Lower lobe of right lung (tissue), 2 donors: ENCODE measurements at regions not wholly inside any gene's neighbourhood (a gene's known extent, or its start where the extent isn't known, plus 50 kb on each side); places are given as distances from the start of the nearest gene placed in this dataset.

Experiments
- ATAC-seq, 2 donors: fragments of 200-7000 bp; cut with Tn5 transposase; one replicate each; pipeline ENCODE4 v1.9.1; 2020 to 2022; ENCODE audit warnings: mild to moderate bottlenecking in 2 of 2, moderate library complexity in 2 of 2
- DNase-seq: peaks from one replicate; pipeline ENCODE4 v3.0.0-alpha.2; 2020
- H3K27ac ChIP-seq: fragments of 200-600 bp; one replicate; pipeline ENCODE4 v1.8.0; 2022
- H3K27me3 ChIP-seq: fragments of 200-600 bp; one replicate; pipeline ENCODE4 v1.8.0; 2022; ENCODE audit warnings: low read depth
- H3K36me3 ChIP-seq: fragments of 200-600 bp; one replicate; pipeline ENCODE4 v1.8.0; 2022; ENCODE audit warnings: mild to moderate bottlenecking
- H3K4me1 ChIP-seq: fragments of 200-600 bp; one replicate; pipeline ENCODE4 v1.8.0; 2022
- H3K4me3 ChIP-seq: fragments of 200-600 bp; one replicate; pipeline ENCODE4 v1.8.0; 2022; ENCODE audit warnings: mild to moderate bottlenecking
- H3K9me3 ChIP-seq: fragments of 200-600 bp; one replicate; pipeline ENCODE4 v1.8.0; 2022
- CTCF ChIP-seq: fragments of 200-600 bp; IDR thresholded peaks from one replicate; pipeline ENCODE4 v1.8.0; 2022; ENCODE audit warnings: antibody characterized with exemption, mild to moderate bottlenecking
- intact Hi-C: fragments of 100-400 bp; cut with DNase I; formaldehyde crosslinking; loops from one replicate; pipeline ENCODE4 v1.11.0; 2022
- donor health status: DM: no; HTN: yes; CAD: no; lungs with severe emphysema.

- no peak for ATAC-seq
- no peaks in the 10 kb centered on the region for H3K9me3 ChIP-seq
- H3K4me1 ChIP-seq: peaks cover 12% of the 10 kb centered on the region
- no peak overlapping the region for H3K4me3 ChIP-seq
- TF ChIP-seq CTCF: no peak
- DNase-seq: no peak
- H3K27ac ChIP-seq: no peak overlapping the region
- H3K27me3 ChIP-seq: no peaks in the 10 kb centered on the region
- no peaks in the 10 kb centered on the region for H3K36me3 ChIP-seq
- intact Hi-C loops: no loop called here
Observed at GRCh38 chr2:136361521-136361920, 243.6 kb upstream of the CXCR4 start.

GRCh38 chr2:136360790-136361189 is 242.8 kb upstream of the CXCR4 start:
- H3K27me3 ChIP-seq: no peaks in the 10 kb centered on the region
- ATAC-seq (no peak), DNase-seq (no peak)
- TF ChIP-seq CTCF: no peak
- no peak overlapping the region for H3K27ac ChIP-seq
- peaks cover 12% of the 10 kb centered on the region for H3K4me1 ChIP-seq
- intact Hi-C loops: no loop called here
- H3K9me3 ChIP-seq: no peaks in the 10 kb centered on the region
- H3K36me3 ChIP-seq: no peaks in the 10 kb centered on the region
- no peak overlapping the region for H3K4me3 ChIP-seq

GRCh38 chr2:136359121-136359965 is 241.4 kb upstream of the CXCR4 start:
- Histone ChIP-seq H3K36me3 (no peaks in the 10 kb centered on the region), H3K9me3 (no peaks in the 10 kb centered on the region), H3K4me3 (no peak overlapping the region), H3K27ac (no peak overlapping the region), H3K27me3 (no peaks in the 10 kb centered on the region), H3K4me1 (peaks cover 12% of the 10 kb centered on the region)
- intact Hi-C loops: no loop called here
- DNase-seq: no peak
- no peak for ATAC-seq
- TF ChIP-seq CTCF: no peak

GRCh38 chr2:136358576-136358975 is 240.6 kb upstream of the CXCR4 start:
- H3K4me1 ChIP-seq: peaks cover 6% of the 10 kb centered on the region
- H3K9me3 ChIP-seq: no peaks in the 10 kb centered on the region
- no peak for ATAC-seq
- no peak for DNase-seq
- no peak overlapping the region for H3K4me3 ChIP-seq
- H3K27me3 ChIP-seq: no peaks in the 10 kb centered on the region
- H3K27ac ChIP-seq: no peak overlapping the region
- intact Hi-C loops: no loop called here
- H3K36me3 ChIP-seq: no peaks in the 10 kb centered on the region
- TF ChIP-seq CTCF: no peak

- Histone ChIP-seq H3K9me3 (no peaks in the 10 kb centered on the region), H3K27ac (no peak overlapping the region), H3K4me1 (no peaks in the 10 kb centered on the region), H3K36me3 (no peaks in the 10 kb centered on the region), H3K27me3 (no peaks in the 10 kb centered on the region), H3K4me3 (no peak overlapping the region)
- TF ChIP-seq CTCF: no peak
- no peak for DNase-seq
- ATAC-seq: no peak
- intact Hi-C loops: no loop called here
Observed at GRCh38 chr2:136357007-136357380, 239.0 kb upstream of the CXCR4 start.
